HG02798 (cell line): ENCODE measurements at regions not wholly inside any gene's neighbourhood (a gene's known extent, or its start where the extent isn't known, plus 50 kb on each side); places are given as distances from the start of the nearest gene placed in this dataset.

Experiments
- ATAC-seq: cut with Tn5 transposase; IDR thresholded peaks from one replicate; pipeline ENCODE4 v1.9.1; 2021; ENCODE audit warnings: mild to moderate bottlenecking; ENCODE audit not compliant: unreplicated experiment, poor library complexity

- no peak for ATAC-seq
Observed at GRCh38 chr1:76759950-76760349, 107.3 kb upstream of the ST6GALNAC5 start.

GRCh38 chr1:76763738-76764137 lies 103.5 kb upstream of the ST6GALNAC5 start:
- no peak for ATAC-seq

GRCh38 chr1:76764638-76765454 lies 102.4 kb upstream of the ST6GALNAC5 start:
- ATAC-seq = no peak

DNA sequence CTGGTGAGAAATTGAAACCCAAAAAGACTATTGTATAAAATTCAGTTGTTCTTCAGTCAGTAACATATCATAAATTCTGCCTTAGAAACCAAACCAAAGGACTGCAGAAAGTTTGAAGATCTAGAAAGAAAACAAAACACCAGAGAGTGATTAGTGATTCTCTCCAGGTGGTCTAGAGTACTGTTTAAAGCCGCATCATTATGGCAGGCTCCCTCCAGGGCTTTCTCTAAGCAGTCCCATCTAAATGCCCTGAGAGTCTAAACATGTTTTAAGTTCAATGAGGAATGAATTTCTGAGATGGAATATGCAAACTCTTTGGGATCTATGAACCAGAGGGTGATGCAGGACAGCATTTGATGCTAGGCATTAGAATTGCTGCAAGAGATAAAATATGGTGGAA lies 100.9 kb upstream of the ST6GALNAC5 start:
- ATAC-seq = no peak

- ATAC-seq = no peak
Observed at GRCh38 chr1:76769911-76770310, 97.4 kb upstream of the ST6GALNAC5 start.

- no peak for ATAC-seq
Observed at GRCh38 chr1:76770979-76771378, 96.3 kb upstream of the ST6GALNAC5 start.

- ATAC-seq = no peak
Observed at GRCh38 chr1:76781447-76781846, 85.8 kb upstream of the ST6GALNAC5 start.

DNA sequence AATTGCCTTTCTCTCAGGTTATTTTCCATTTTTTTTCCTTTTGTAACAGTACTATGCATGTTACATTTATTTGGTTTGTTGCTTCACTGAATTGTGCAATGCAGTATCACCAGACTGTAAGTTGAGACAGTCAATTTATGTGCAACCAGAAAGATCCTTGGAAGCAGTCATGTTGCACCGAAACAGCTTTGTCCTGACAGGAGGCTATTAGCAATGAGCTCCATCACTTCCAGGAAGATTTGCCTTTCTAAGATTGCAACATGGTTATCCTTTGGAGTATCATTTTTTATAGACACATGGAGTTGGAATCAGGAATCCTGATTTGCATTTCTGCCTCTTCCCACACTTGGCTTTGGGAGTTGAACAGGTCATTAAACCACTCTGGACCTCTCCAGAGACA lies 84.5 kb upstream of the ST6GALNAC5 start:
- no peak for ATAC-seq

DNA sequence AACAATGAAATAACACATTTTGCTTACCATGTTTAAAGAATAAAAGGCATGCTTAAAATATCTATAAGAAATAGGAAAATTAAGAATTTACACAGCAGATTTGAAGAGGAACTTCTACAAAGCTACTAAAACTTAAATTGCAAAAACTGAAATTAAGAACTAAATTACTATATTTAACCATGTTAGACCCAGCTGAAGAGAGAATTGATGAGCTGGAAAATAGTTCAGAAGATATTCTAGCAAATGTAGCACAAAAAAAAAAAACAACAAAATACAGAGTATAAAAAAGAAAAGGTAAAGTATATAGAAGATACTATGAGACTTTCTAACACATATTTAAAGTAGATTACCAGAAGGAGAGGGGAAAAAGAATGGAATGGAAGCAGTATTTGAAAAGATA lies 82.8 kb upstream of the ST6GALNAC5 start:
- no peak for ATAC-seq

- ATAC-seq = no peak
Observed at GRCh38 chr1:76786222-76786621, 81.1 kb upstream of the ST6GALNAC5 start.

GRCh38 chr1:76793594-76793993 lies 73.7 kb upstream of the ST6GALNAC5 start:
- no peak for ATAC-seq

GRCh38 chr1:76799700-76800099 lies 67.6 kb upstream of the ST6GALNAC5 start:
- ATAC-seq = no peak

DNA sequence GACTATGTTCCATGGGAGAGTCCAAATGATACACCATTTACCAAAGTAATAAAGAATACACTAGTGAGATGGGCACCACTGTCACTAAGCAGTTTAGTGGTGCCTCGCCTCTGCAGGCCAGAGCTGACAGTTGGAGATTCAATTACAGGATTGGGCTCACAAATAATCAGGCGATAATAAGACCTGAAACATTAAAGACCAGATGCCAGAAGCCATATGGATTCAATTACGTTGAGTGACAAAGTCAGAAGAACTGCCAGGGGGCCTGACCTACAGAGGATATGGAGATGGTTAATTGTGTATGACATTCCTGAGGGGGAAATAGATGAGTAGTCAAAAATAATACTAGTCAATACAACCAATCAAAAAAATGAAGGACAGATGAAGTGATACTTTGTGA lies 65.2 kb upstream of the ST6GALNAC5 start:
- ATAC-seq = no peak

DNA sequence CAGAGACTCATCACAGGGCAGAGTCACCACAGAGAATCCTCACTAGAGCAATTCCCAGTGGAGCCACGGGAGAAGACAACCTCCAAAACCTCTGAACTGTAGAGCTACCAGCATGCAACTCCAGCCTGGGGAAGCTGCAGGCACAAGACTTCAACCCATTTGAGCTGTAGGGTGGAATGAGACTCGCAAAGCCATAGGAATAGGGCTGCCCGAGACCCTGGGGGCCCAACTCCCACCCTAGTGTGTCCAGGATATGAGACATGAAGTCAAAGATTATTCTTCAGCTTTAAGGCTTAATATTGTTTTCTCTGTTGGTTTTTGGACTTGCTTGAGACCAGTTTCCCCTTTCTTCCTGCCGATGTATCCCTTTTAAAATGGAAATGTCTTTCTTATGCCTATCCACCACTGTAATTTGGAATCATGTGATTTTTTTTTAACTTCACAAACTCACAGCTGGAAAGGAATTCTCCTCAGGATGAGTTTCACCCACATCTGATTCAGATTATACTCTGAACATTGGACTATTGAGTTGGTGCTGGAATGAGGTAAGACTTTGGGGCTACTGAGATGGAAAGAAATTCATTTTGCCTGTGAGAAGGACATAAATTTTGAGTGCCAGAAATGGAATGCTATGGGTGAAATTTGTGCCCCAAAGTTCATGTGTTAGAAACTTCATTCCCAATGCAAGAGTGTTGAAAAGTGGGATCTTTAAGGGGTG lies 59.6 kb upstream of the ST6GALNAC5 start:
- no peak for ATAC-seq
